GM12878 (cell line): ENCODE measurements at regions not wholly inside any gene's neighbourhood (a gene's known extent, or its start where the extent isn't known, plus 50 kb on each side); places are given as distances from the start of the nearest gene placed in this dataset.

Experiments used
- ATF3 ChIP-seq: IDR thresholded peaks from 2 replicates; pipeline ENCODE4 v1.6.1; 2011; ENCODE audit warnings: low read depth, mild to moderate bottlenecking, low read length, moderate library complexity, borderline replicate concordance; ENCODE audit errors: extremely low read depth
- BMI1 ChIP-seq: fragments of 450-650 bp; IDR thresholded peaks from 2 replicates; pipeline ENCODE4 v1.6.1; 2016; ENCODE audit warnings: mild to moderate bottlenecking, moderate library complexity, borderline replicate concordance
- CBFB ChIP-seq: IDR thresholded peaks from 2 replicates; pipeline ENCODE4 v1.6.1; 2016; ENCODE audit warnings: antibody characterized with exemption, low read depth
- CHD2 ChIP-seq: IDR thresholded peaks from 2 replicates; pipeline ENCODE4 v1.6.1; 2011; ENCODE audit warnings: low read depth, low read length, improper control_type of control experiment, borderline replicate concordance
- CTCF ChIP-seq, 3 experiments: IDR thresholded peaks in 2 of 3; conservative IDR thresholded peaks in 1 of 3; 2 replicates each; pipeline ENCODE4 v1.5.1; 2011; ENCODE audit warnings: low read depth in 3 of 3, low read length in 3 of 3, mild to moderate bottlenecking in 3 of 3, control low read depth in 2 of 3, moderate library complexity in 2 of 3, inconsistent platforms in 1 of 3, mixed read lengths in 1 of 3; ENCODE audit not compliant: control insufficient read depth in 2 of 3, insufficient read depth in 1 of 3; ENCODE audit errors: extremely low read depth in 1 of 3
- EZH2 ChIP-seq: IDR thresholded peaks from 2 replicates; pipeline ENCODE4 v1.6.1; 2012; ENCODE audit warnings: low read depth, mild to moderate bottlenecking, control low read depth, inconsistent platforms, low read length, borderline replicate concordance; ENCODE audit not compliant: control insufficient read depth
- FOXM1 ChIP-seq: IDR thresholded peaks from 2 replicates; pipeline ENCODE4 v1.6.1; 2012; ENCODE audit warnings: low read depth, mild to moderate bottlenecking, inconsistent platforms, low read length, moderate library complexity
- HDAC2 ChIP-seq: fragments of 200-600 bp; sonication (generic); IDR thresholded peaks from 2 replicates; pipeline ENCODE4 v1.6.1; 2017
- POLR2A ChIP-seq: IDR thresholded peaks from 2 replicates; pipeline ENCODE4 v1.6.1; 2011; ENCODE audit warnings: low read depth, mild to moderate bottlenecking, low read length
- REST ChIP-seq: IDR thresholded peaks from 2 replicates; pipeline ENCODE4 v1.6.1; 2012; ENCODE audit warnings: mild to moderate bottlenecking, low read depth, low read length
- TCF12 ChIP-seq: IDR thresholded peaks from 2 replicates; pipeline ENCODE4 v1.6.1; 2011; ENCODE audit warnings: low read depth, mild to moderate bottlenecking, low read length
- YBX1 ChIP-seq: fragments of 450-650 bp; IDR thresholded peaks from 2 replicates; pipeline ENCODE4 v1.6.1; 2016; ENCODE audit warnings: antibody characterized with exemption
- ZBTB40 ChIP-seq: fragments of 450-650 bp; IDR thresholded peaks from 2 replicates; pipeline ENCODE4 v1.6.1; 2016; ENCODE audit warnings: mild to moderate bottlenecking, moderate library complexity, borderline replicate concordance
- ZNF274 ChIP-seq: IDR thresholded peaks from one replicate; pipeline ENCODE4 v1.8.0; 2011; ENCODE audit not compliant: insufficient read length, insufficient read depth

GRCh38 chr11:17148536-17148935, 59.2 kb downstream of the PIK3C2A start:
- no peak for TF ChIP-seq HDAC2
- no peak for TF ChIP-seq CBFB
- no peak for TF ChIP-seq CTCF (IDR thresholded peaks at IDR 0.05 in 2 of 3, conservative IDR thresholded peaks at IDR 0.05 in 1 of 3; ENCODE audit: control insufficient read depth in 2 of 3, extremely low read depth in 1 of 3, insufficient read depth in 1 of 3, low read depth in 3 of 3, low read length in 3 of 3)
- no peak for TF ChIP-seq BMI1
- no peak for TF ChIP-seq ATF3
- TF ChIP-seq ZBTB40, result no peak
- no peak for TF ChIP-seq FOXM1
- TF ChIP-seq TCF12, result no peak
- no peak for TF ChIP-seq POLR2A
- TF ChIP-seq EZH2, result no peak
- TF ChIP-seq ZNF274, result no peak
- TF ChIP-seq REST, result no peak
- TF ChIP-seq YBX1, result no peak
- no peak for TF ChIP-seq CHD2
